ENCODE measurements at regions not wholly inside any gene's neighbourhood (a gene's known extent, or its start where the extent isn't known, plus 50 kb on each side); places are given as distances from the start of the nearest gene placed in this dataset.

DNA sequence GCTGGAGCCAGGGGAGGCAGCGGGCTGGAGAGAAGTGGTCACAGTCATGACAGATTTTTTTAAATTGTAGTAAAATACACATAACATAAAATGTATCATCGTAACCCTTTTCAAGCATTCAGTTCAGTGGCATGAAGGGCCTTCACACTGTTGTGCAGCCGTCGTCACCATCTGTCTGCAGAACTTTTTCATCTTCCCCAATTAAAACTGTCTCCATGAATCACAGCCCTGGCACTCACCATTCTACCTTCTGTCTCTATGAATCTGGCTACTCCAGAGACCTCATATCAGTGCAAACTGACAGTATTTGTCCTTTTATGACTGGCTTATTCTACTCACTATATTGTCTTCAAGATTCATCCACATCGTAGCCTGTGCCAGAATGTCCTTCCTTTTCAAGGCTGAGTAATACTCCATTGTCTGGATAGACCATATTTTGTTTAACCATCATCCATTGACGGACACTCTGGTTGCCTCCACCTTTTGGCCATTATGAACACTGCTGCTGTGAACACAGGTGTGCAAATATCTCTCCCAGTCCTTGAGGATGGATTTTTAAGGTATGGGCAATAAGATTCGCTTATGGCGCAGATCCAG is 91.5 kb upstream of the NCOR2 start:
- H3K36me3 ChIP-seq (replicated peaks; ENCODE audit: low read depth, low read length), result no peaks in the 10 kb centered on the region
- H2AFZ ChIP-seq (ENCODE audit: low read depth, low read length), result no peak overlapping the region
- H4K20me1 ChIP-seq (ENCODE audit: insufficient read depth, low read length), result no peaks in the 10 kb centered on the region
- H3K27me3 ChIP-seq (ENCODE audit: low read depth, low read length), result peaks cover 12% of the 10 kb centered on the region
- no peak overlapping the region for H3K4me2 ChIP-seq (ENCODE audit: low read length)
- H3K9me3 ChIP-seq (ENCODE audit: insufficient read depth, low read length), result no peaks in the 10 kb centered on the region
- H3K79me2 ChIP-seq (ENCODE audit: low read length), result no peaks in the 10 kb centered on the region
- H3K9ac ChIP-seq (ENCODE audit: low read length), result no peak overlapping the region
- no peak overlapping the region for H3K4me3 ChIP-seq (ENCODE audit: low read length)
- no peaks in the 10 kb centered on the region for H3K4me1 ChIP-seq (ENCODE audit: low read length)
- no peak for TF ChIP-seq EZH2phosphoT487 (IDR thresholded peaks at IDR 0.05; ENCODE audit: low read depth)
- TF ChIP-seq, protein P1, sequence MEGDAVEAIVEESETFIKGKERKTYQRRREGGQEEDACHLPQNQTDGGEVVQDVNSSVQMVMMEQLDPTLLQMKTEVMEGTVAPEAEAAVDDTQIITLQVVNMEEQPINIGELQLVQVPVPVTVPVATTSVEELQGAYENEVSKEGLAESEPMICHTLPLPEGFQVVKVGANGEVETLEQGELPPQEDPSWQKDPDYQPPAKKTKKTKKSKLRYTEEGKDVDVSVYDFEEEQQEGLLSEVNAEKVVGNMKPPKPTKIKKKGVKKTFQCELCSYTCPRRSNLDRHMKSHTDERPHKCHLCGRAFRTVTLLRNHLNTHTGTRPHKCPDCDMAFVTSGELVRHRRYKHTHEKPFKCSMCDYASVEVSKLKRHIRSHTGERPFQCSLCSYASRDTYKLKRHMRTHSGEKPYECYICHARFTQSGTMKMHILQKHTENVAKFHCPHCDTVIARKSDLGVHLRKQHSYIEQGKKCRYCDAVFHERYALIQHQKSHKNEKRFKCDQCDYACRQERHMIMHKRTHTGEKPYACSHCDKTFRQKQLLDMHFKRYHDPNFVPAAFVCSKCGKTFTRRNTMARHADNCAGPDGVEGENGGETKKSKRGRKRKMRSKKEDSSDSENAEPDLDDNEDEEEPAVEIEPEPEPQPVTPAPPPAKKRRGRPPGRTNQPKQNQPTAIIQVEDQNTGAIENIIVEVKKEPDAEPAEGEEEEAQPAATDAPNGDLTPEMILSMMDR (IDR thresholded peaks at IDR 0.05; ENCODE audit: low read depth, low read length), result no peak
- no peak overlapping the region for H3K27ac ChIP-seq (ENCODE audit: low read length)

DNA sequence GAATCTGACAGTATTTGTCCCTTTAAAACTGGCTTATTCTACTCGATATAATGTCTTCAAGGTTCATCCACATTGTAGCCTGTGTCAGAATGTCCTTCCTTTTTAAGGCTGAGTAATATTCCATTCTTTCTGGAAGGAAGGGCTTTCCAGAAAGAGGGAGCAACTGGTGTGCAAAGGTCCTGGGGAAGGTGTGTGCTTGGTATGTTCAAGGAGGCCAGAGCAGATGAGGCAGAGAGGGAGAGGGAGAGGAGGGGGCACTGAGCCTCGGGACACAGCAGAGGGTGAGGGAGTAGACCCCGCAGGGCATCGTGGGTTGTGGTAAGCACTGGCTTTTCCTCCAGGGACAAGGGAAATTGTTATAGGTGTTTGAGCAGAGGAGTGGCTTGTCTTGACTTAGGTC is 90.9 kb upstream of the NCOR2 start:
- no peak overlapping the region for H2AFZ ChIP-seq (ENCODE audit: low read depth, low read length)
- no peaks in the 10 kb centered on the region for H3K36me3 ChIP-seq (replicated peaks; ENCODE audit: low read depth, low read length)
- H3K27me3 ChIP-seq (ENCODE audit: low read depth, low read length), result peaks cover 16% of the 10 kb centered on the region
- no peak overlapping the region for H3K9ac ChIP-seq (ENCODE audit: low read length)
- H3K4me1 ChIP-seq (ENCODE audit: low read length), result no peaks in the 10 kb centered on the region
- no peak overlapping the region for H3K4me3 ChIP-seq (ENCODE audit: low read length)
- no peaks in the 10 kb centered on the region for H3K9me3 ChIP-seq (ENCODE audit: insufficient read depth, low read length)
- no peaks in the 10 kb centered on the region for H3K79me2 ChIP-seq (ENCODE audit: low read length)
- no peak overlapping the region for H3K4me2 ChIP-seq (ENCODE audit: low read length)
- no peaks in the 10 kb centered on the region for H4K20me1 ChIP-seq (ENCODE audit: insufficient read depth, low read length)
- TF ChIP-seq EZH2phosphoT487 (IDR thresholded peaks at IDR 0.05; ENCODE audit: low read depth), result no peak
- TF ChIP-seq, protein P1 (IDR thresholded peaks at IDR 0.05; ENCODE audit: low read depth, low read length), result no peak
- no peak overlapping the region for H3K27ac ChIP-seq (ENCODE audit: low read length)

DNA sequence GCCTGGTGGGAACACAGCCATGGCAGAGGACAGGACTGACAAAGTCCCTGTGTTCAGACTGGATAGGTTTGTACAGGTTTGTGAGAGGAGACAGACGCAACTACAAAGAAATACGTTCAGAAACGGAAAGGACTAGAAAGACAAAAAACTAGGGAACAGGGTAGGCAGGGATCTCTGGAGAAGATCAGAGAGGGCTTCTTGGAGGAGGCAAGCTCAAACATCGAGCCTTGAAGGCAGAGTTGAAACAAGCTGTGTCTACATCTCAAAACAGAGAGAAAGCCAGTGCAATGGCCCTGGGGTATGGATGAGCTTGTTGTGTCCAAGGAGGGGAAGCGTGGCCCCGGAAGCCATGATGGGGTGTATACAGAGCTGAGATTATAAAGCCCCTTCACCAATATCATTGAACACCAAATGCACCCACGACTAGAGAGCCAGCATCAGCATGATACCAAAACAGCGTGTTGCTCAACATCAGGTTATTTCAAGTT is 89.6 kb upstream of the NCOR2 start:
- TF ChIP-seq EZH2phosphoT487 (IDR thresholded peaks at IDR 0.05; ENCODE audit: low read depth), result no peak
- TF ChIP-seq, protein P1 (IDR thresholded peaks at IDR 0.05; ENCODE audit: low read depth, low read length), result no peak
- H3K4me3 ChIP-seq (ENCODE audit: low read length), result no peak overlapping the region
- H3K4me2 ChIP-seq (ENCODE audit: low read length), result no peak overlapping the region

DNA sequence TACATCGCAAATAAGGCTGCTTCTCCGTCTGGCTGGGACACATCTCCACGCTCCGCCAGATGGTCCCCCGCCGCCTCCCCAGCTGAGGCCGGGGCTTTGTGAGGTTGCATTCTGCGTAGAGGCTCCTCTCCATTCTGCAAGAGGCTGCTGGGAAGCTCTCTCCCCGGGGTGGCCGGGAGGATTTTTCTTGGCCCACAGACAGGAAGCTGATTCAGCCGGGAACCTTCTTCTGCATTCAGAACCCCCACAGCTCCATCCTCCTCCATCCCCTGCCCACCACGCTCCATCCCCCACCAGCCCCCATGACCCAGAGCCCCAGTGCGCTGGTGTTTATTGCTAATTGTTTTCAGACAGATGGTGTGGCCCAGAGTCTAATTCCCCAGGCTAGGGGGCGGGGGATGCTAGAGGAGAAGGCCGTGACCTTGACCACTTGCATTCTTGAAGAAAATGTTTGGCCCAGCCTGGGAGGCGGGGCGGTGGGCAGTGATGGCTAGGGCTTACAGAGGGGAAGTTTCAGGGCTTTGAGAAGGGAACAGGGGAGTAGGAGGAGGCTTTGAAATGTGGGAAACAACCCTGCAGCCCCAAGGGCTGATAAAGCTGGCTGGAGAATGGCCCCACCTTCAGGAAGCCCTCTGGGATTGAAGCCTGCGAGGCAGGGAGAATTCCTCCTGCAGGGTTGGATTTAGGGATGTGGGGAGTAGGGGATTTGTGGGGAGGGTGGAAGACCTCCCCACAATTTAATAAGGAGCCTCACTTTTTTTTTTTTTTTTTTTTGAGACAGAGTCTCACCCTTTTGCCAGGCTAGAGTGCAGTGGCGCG is 88.5 kb upstream of the NCOR2 start:
- H4K20me1 ChIP-seq (ENCODE audit: insufficient read depth, low read length), result no peaks in the 10 kb centered on the region
- no peaks in the 10 kb centered on the region for H3K9me3 ChIP-seq (ENCODE audit: insufficient read depth, low read length)
- peaks cover 20% of the 10 kb centered on the region for H3K27me3 ChIP-seq (ENCODE audit: low read depth, low read length)
- no peaks in the 10 kb centered on the region for H3K79me2 ChIP-seq (ENCODE audit: low read length)
- TF ChIP-seq EZH2phosphoT487 (IDR thresholded peaks at IDR 0.05; ENCODE audit: low read depth), result no peak
- TF ChIP-seq, protein P1 (IDR thresholded peaks at IDR 0.05; ENCODE audit: low read depth, low read length), result no peak
- no peak overlapping the region for H3K4me3 ChIP-seq (ENCODE audit: low read length)
- no peak overlapping the region for H3K4me2 ChIP-seq (ENCODE audit: low read length)
- H2AFZ ChIP-seq (ENCODE audit: low read depth, low read length), result no peak overlapping the region
- H3K9ac ChIP-seq (ENCODE audit: low read length), result no peak overlapping the region
- no peaks in the 10 kb centered on the region for H3K4me1 ChIP-seq (ENCODE audit: low read length)
- no peak overlapping the region for H3K27ac ChIP-seq (ENCODE audit: low read length)
- H3K36me3 ChIP-seq (replicated peaks; ENCODE audit: low read depth, low read length), result no peaks in the 10 kb centered on the region

More for the DNA sequence above, 89.6 kb upstream of the NCOR2 start:
- H3K36me3 ChIP-seq (replicated peaks; ENCODE audit: low read depth, low read length), result no peaks in the 10 kb centered on the region
- no peaks in the 10 kb centered on the region for H4K20me1 ChIP-seq (ENCODE audit: insufficient read depth, low read length)
- H2AFZ ChIP-seq (ENCODE audit: low read depth, low read length), result no peak overlapping the region
- no peak overlapping the region for H3K9ac ChIP-seq (ENCODE audit: low read length)
- no peak overlapping the region for H3K27ac ChIP-seq (ENCODE audit: low read length)
- H3K79me2 ChIP-seq (ENCODE audit: low read length), result no peaks in the 10 kb centered on the region
- H3K27me3 ChIP-seq (ENCODE audit: low read depth, low read length), result peaks cover 20% of the 10 kb centered on the region
- no peaks in the 10 kb centered on the region for H3K9me3 ChIP-seq (ENCODE audit: insufficient read depth, low read length)
- no peaks in the 10 kb centered on the region for H3K4me1 ChIP-seq (ENCODE audit: low read length)
